HL-60 (cell line): ENCODE measurements at regions not wholly inside any gene's neighbourhood (a gene's known extent, or its start where the extent isn't known, plus 50 kb on each side); places are given as distances from the start of the nearest gene placed in this dataset.

ENCODE experiments used
- CTCF ChIP-seq: IDR thresholded peaks from one replicate; pipeline ENCODE4 v1.5.1; 2011; ENCODE audit warnings: low read length, control low read depth, inconsistent platforms; ENCODE audit not compliant: insufficient read depth
- GABPA ChIP-seq: IDR thresholded peaks from 2 replicates; pipeline ENCODE4 v1.6.1; 2012; ENCODE audit warnings: low read depth
- POLR2AphosphoS5 ChIP-seq: IDR thresholded peaks from 2 replicates; pipeline ENCODE4 v1.6.1; 2012; ENCODE audit warnings: low read depth
- SPI1 ChIP-seq: IDR thresholded peaks from 2 replicates; pipeline ENCODE4 v1.6.1; 2012; ENCODE audit warnings: low read depth, mild to moderate bottlenecking, borderline replicate concordance
- TF ChIP-seq, protein P1 (sequence below): IDR thresholded peaks from 2 replicates; pipeline ENCODE4 v1.6.1; 2012; ENCODE audit warnings: low read depth; ENCODE audit not compliant: insufficient replicate concordance

DNA sequence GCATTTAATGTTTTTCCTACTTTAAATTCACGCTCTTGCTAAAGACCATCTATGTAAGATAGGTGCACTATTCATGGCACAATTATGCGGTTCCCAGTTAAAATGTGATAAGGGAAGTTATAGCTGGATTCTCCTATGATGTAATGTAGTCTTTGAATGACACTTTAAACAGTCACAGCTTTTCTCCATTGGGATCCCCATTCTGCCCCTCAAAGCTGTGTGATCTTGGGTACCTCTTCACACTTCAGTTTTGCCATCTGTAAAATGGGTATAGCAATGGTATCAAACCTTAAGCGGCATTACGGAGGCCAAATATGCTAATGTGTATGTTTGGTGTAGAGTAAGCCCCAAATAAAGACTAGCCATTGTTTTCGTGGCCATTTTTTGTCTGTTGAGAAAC lies 64.7 kb upstream of the ZNF217 start:
- no peak for TF ChIP-seq CTCF
- TF ChIP-seq GABPA, result no peak
- TF ChIP-seq POLR2AphosphoS5, result no peak
- TF ChIP-seq, protein P1, sequence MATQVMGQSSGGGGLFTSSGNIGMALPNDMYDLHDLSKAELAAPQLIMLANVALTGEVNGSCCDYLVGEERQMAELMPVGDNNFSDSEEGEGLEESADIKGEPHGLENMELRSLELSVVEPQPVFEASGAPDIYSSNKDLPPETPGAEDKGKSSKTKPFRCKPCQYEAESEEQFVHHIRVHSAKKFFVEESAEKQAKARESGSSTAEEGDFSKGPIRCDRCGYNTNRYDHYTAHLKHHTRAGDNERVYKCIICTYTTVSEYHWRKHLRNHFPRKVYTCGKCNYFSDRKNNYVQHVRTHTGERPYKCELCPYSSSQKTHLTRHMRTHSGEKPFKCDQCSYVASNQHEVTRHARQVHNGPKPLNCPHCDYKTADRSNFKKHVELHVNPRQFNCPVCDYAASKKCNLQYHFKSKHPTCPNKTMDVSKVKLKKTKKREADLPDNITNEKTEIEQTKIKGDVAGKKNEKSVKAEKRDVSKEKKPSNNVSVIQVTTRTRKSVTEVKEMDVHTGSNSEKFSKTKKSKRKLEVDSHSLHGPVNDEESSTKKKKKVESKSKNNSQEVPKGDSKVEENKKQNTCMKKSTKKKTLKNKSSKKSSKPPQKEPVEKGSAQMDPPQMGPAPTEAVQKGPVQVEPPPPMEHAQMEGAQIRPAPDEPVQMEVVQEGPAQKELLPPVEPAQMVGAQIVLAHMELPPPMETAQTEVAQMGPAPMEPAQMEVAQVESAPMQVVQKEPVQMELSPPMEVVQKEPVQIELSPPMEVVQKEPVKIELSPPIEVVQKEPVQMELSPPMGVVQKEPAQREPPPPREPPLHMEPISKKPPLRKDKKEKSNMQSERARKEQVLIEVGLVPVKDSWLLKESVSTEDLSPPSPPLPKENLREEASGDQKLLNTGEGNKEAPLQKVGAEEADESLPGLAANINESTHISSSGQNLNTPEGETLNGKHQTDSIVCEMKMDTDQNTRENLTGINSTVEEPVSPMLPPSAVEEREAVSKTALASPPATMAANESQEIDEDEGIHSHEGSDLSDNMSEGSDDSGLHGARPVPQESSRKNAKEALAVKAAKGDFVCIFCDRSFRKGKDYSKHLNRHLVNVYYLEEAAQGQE, result no peak
- TF ChIP-seq SPI1, result no peak
